HUDEP-2 (cell line): ENCODE measurements at regions not wholly inside any gene's neighbourhood (a gene's known extent, or its start where the extent isn't known, plus 50 kb on each side); places are given as distances from the start of the nearest gene placed in this dataset.

Experiments
- DNase-seq, 76 experiments: peaks; one replicate each; lab custom pipeline; 2025; ENCODE audit not compliant: unreplicated experiment in 76 of 76; lab: John Stamatoyannopoulos, UW

DNA sequence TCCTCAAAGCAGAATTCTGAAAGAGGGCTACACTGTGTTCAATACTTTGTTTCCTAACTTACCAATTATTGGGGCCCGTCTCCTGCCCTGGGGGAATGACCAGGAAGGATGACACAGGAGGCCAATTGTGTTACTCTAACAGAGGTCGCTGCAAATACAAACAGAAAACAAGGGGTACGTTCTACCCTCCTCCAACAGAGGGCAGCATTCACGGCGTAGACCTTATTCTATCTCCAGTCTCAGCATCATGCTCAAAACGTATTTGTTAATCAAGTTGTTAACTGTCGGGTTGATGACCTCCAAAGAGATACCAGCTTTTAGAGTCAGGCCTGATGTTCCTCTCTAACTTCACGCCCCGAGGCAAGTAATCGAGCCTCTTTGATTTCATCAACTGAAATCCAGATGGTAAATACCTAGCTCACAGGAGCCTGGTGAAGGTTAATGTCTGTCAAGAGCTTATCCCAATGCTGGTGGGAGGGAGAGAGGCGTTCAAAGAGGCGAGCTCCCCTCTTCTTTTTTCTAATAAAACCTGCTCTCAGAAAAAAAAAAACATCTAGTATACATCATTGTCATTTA lies 181.0 kb upstream of the KCNIP4 start:
- DNase-seq, result peak in 5 of 76 experiments; percentile 0 to 21 (median 2)

DNA sequence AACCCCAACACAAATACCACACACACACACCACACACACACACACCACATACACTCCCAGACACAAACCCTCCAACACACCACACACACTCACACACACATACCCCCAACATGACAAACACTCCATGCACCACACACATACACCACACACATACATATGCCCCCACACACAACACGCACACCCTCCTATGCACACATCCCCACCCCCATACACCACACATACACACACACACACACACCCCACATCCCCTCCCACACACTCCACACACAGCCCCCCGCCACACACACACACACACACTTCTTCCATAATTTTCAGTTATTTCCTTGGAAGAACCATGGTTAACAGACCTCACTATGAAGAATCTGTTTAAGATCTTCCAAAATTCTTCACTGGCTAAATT lies 173.5 kb upstream of the KCNIP4 start:
- DNase-seq, result no peak

DNA sequence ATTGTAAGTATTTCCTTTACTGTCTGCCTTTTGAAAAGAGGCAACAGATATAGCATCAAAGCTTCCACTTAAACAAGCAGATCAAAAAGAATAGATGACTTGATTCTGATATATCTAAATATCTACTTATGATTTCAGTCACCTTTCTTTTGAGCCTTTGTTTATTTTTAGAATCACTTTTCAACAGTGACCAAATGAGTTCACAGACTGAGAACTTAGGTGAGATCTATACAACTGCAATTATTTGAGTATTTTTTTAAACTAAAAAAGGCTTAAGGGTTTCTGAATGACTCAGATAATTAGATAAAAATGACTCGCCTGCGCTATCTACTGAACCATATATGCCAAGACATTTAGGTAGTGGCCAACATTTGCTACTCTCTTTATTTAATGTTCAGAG lies 166.7 kb upstream of the KCNIP4 start:
- no peak for DNase-seq

DNA sequence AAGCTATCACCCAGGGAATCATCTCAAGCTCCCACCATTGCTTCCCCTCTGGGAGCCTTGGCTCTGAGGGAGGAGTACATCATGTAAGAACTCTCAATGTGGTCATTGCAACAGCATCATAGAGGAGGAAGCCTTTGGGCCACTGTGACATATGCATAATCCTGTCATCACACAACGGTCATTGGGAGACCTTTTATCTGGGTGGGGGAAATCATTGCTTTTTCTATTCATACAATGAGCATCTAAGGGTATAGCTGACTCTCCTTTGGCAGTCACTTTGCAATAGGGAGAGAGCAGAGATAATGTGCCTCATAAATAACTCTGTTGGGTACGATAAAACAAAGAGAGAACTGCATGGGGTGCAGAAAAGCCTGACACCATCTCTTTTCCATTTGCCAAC lies 155.2 kb upstream of the KCNIP4 start:
- DNase-seq, result no peak

DNA sequence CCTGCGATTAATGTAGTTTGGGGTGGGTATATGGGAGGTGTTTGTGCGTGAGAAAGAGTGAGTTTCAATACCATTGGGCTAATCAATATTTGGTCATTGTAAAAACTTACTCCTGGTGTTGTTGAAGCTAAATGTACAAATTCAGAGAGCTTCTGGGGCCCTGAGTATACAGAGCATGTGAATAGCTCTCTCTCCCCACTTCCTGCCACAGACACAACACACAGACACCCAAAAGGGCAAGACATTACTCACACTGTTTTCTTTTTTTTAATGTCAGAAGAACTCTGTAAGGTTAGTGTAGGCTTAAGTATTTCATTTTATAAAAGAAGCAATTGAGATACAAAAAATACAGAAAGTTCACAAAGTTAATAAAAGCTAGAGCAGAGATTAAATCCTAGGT lies 151.3 kb upstream of the KCNIP4 start:
- no peak for DNase-seq

DNA sequence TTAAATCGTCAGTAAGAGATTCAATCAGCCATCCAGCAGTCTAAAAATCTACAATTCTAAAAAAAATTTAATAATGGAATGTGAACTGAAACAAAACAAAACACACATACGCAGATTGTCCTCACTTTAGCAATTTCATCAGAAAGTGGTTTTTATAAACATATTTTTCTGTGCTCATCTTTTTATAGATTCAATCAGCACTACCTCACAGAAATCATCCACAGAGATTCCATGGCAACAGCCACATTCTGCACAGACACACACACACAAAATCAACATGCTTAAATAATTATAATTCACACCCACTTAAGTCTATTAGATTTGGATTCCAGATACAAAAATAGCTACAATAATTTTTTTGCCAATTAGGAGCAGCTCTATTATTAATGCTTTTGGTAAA lies 149.0 kb upstream of the KCNIP4 start:
- no peak for DNase-seq

DNA sequence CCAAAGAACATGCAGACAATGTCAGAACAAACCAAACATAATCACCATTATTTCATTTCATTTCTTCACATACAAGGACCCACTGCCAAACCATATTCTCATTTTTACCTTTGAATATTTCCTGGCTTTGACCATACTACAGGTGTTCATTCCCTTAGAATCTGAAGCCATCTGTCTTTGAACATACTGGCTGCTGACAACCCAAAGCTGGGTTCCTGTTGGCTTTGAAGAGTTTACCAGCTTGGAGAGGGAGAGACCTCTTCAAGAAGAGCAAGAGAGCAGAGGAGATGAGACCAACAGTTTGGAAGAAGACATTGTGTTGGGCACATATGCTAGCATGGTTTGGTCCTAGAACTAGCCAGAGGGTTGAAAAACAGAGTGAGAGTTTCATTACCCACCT lies 145.6 kb upstream of the KCNIP4 start:
- DNase-seq, result no peak

DNA sequence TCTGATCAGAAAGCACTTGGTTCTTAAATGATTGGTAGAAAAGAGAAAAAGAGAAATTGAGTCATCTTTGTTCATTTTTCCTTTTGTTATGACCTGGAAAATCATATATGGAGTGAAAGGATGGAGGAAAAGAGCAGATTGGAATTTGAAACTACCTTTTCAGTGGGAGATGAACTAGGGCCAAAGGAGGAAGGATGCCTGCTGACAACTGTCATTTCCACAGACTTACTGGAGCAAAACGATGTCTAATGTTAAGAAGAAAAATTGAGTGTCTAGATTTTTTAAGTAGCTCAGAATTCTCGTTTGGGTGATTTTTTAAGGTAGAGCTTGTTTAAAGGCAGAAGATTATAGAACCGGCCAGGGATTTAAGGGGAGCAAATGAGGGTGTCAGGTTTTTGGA lies 144.6 kb upstream of the KCNIP4 start:
- DNase-seq, result no peak

DNA sequence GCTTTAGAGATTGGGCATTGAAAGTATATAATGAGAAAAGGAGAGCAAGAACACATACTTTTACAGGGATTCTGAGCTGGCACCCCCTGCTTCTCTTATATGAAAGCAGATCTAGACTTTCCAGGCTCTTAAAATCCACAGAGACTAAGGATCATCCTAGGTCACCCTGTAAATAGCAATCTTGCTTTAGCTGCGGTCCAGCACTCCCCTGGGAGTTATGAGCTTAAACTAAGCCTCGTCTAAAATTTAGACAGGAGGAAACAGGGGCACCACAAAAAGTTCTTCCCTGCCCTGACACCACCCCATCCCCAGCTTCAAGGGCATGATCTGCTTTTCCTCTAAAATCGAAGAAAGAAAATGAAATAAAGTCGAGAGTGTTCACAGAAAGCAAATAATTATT lies 143.3 kb upstream of the KCNIP4 start:
- DNase-seq, result no peak

DNA sequence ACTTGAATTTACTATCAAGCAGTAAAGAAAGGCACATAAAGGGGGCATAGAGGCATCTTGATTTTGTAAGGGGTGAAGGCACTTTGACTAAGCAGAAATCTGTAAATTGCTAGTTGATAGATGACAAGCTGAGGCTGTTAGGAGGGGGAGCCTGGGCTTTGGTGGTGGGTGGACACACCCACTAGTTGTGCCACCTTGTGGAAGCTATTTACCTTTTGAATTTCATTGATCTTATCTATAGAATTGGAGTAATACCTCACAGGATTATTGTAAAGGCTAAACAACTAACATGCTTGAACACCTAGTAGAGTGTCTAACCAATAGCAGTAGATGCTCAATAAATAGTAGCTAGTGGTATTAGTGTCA lies 142.8 kb upstream of the KCNIP4 start:
- DNase-seq, result no peak

DNA sequence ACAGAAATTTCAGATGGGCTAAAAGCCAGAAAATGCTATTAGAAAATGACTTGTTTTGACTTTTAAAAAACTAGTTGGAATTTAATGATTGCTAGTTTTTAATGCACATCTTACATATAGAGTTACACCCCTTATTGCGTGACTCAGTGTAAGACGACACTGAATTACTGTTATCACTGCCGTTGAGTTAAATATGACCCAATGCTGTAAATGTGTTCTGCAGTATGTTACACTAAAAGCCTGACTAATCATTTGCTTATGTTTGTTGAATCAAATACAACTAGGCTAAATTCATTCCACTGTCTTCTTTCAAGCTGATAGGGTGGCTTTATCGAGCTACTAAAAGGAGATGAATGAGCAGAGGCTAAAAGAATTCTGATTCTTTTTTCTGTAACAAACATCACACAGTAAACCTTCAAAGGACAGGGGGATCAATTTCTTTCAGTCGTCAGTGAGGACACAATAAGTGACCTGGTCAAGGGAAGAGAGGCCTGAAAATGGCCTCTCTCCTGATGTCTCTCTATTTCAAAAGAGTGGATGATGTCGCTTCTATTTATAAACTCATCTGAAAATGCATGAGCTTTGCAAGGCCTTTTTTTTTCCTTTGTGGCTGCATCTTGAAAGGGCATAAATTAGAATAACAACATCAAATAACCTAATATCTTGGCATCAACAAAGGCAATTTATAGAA lies 142.2 kb upstream of the KCNIP4 start:
- no peak for DNase-seq

DNA sequence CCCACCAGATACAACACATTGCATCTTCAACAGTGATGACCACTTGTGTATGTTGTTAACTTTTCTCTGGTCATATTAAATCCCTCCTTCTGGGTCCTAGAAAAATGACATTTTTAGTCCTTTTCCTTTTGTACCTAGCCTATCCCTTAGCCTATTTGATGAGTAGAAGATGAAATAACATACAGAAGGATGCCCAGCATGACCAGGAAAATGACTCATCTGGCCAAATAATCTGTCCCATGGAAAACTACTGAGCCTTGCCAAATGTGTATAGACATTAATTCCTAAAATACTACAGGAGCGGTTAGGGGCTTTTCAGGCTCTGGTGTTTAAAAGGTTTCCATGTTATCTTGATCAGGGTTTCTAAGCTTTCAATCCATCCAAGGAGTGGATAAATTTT lies 129.0 kb upstream of the KCNIP4 start:
- no peak for DNase-seq

DNA sequence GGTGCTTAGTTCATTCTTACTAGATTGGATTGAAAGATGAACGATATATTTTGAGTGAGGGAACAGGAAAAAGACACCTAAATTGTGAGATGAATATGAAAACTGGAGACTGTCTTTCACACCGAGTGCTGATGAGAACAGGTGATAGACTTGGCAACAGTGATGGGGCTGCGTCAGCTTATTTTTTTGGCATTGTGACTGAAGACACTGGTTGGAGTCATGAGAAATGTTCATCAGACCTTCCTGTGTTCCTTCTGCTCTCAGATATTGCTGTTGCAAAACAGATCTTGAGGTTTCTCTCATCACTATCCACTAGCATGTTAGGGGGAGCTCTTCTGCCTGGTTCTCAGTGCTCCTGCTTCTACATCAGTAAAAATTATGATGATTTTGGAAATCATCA lies 124.2 kb upstream of the KCNIP4 start:
- no peak for DNase-seq

DNA sequence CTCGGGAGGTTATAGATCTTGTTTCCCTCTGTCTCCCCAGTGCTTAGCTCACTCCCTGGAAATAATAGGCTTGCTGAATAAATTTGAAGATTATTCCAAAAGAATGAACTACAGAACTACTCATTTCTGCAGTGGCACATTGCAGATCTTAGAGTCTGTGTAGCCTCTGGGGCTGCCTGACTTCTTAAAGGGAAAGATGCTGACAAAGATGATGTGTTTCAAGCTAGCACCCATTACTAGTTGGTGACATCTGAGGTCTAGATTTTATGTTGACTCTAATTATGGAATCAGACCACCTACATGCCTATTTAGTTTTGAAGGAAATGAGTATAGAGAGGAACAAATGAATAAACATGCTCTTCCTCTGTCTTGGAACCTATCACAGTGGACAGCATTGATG lies 123.7 kb upstream of the KCNIP4 start:
- no peak for DNase-seq

DNA sequence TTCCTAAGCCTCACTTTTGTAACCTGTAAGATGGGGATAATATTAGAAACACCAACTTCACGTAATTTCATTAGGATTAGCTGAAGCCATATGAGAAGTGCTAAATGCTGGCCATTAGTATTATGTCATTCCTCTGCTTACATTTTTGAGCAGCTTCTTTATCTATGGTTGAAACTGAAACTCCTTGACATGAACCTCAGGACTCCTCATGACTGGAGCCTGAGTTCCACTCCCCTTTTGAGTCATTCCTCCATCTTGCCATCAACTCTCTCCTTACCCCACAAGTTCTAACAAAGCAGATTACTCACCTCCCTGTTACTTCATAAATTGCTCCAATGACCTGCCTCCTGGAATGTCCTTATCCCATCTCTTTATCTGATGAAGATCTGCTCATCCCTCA lies 123.2 kb upstream of the KCNIP4 start:
- DNase-seq, result no peak

DNA sequence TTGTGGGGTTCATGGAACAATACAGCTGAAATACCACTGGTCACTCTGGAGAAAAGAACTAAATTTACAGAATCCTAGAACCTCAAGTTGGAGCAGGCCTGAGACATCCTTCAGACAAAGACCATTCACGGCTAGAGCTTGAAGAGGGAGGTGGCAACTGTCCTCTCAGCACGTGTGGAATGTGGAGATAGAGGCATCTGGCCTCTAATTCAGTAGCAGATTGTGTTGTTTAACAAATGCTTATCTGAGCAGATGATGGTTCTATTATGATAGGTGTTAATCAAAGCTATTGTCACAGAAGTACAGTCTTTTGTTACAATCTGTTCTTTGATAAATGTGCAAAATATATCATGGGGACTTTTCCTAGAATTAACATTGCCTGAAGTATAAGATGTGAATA lies 121.7 kb upstream of the KCNIP4 start:
- no peak for DNase-seq

DNA sequence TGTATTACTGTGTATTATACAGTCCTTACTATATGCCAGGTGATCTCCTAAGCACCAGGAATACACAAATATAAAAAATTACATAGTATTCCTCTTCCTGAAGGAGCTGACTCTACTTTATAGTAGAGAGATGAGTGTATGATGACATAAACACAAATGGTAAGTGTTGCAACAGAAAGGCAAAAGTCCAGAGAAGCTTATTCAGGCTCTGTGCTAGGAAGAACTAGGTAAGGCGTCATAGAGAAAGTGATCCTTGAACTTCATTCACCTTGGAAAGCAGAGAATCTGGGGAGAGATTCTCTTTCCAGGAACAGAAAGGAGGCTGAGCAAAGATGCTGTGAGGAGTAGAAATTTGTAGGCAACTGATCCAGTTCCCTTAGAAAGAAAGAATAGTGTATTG lies 115.0 kb upstream of the KCNIP4 start:
- DNase-seq, result no peak

DNA sequence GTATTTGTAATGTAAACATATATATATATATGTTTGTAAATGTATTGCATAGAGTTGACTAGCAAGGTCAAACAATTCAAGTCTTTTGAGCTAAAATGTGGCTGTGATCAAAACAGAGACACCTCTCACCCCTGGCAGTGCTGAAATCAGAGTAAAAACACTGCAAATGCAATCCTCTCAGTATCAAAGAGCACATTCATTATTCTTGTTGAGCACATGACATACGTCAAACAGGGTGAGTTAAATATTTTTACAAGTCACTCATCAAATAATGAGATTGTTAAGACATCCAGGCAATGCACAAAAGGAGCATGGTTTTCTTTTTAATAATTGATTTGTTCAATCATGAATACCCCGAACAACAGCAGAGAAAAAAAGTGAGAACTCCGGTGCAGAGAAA lies 114.1 kb upstream of the KCNIP4 start:
- no peak for DNase-seq

DNA sequence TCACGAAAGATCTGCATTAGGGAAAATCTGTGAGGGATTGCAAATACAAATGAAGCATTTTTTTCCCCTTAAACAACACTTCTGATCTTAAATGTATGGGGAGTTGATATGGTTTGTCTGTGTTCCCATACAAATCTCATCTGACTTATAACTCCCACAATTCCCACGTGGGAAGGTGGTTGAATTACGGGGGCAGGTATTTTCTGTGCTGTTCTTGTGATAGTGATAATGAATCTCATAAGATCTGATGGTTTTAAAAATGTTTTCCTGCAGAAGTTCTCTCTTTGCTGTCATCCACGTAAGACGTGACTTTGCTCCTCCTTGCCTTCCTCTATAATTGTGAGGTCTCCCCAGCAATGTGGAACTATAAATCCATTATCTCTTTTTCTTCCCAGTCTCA lies 107.4 kb upstream of the KCNIP4 start:
- DNase-seq, result no peak

DNA sequence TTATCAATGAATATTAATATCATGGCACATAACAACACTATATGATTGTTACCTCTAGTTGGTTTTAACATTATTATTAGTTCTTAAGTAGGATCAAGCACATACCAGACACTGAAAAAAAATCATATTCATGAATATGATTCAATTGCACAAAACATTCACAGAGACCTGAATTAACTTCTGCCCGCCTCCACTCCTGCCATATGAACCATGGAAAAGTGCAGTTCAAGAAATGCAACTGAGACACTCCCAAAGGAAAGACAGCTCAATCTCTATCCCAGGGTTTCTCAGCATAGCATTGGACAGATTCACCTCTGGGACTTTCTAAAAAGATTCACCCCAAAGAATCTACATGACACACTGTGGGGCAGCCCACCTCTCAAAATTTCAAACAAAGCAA lies 103.5 kb upstream of the KCNIP4 start:
- DNase-seq, result no peak

DNA sequence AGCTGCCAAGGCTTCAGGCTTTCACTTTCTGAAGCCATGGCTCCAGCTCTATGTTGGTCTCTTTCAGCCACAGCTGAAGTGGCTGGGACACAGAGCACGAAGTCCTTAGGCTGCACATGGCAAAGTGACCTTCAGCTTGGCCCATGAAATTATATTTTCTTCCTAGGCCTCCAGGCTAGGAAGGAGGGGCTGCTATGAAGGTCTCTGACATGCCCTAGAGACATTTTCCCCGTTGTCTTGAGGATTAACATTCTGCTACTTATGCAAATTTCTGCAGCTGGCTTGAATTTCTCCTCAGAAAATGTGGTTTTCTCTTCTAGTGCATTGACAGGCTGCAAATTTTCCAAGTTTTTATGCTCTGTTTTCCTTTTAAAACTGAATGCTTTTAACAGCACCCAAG lies 99.8 kb upstream of the KCNIP4 start:
- DNase-seq, result no peak

DNA sequence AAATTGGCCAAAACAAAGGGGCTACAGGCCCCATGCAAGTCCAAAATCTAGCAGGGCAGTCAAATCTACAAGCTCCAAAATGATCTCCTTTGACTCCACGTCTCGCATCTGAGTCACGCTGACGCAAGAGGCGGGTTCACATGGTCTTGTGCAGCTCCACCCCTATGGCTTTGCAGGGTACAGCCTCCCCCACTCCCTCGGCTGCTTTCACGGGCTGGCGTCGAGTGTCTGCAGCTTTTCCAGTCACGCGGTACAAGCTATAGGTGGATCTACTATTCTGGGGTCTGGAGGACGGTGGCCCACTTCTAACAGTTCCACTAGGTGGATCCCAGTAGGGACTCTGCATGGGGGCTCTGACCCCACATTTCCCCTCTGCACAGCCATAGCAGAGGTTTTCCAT lies 99.2 kb upstream of the KCNIP4 start:
- DNase-seq, result no peak

DNA sequence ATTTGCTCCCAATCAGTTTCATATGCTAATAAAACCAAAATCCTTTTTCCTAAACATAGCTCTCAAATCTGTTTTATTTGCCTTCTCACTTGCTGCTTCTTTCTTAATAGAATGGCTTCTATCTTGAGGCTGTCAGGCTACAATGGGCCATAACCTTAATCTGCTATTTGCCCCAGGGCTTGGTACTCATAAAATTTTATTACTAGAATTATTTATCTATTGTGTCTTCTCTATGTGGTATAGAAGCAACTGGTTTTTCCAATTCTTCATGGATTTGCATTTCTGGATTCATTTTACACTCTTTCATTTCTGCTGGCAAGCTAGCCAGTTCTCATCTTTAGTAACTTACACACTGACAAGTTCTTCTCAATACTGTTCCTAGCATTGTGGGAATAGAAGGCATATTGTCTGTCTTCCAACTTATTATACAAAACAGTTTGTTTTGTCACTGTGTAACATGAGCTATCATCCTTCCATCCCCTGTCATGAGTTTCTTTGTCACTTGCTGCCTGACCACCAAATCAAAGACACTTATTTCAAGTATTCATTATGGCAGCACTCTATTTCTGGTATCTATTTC lies 96.6 kb upstream of the KCNIP4 start:
- DNase-seq, result no peak
